Neural crest cell (in vitro differentiated cells): ENCODE measurements at regions not wholly inside any gene's neighbourhood (a gene's known extent, or its start where the extent isn't known, plus 50 kb on each side); places are given as distances from the start of the nearest gene placed in this dataset.

Source experiments
- DNase-seq: peaks from one replicate; pipeline ENCODE4 v3.0.0; 2021; ENCODE audit warnings: low read depth, mixed read lengths, low spot score
- H3K27ac Mint-ChIP-seq: one replicate; pipeline ENCODE4 v1.8.0; 2021; ENCODE audit warnings: mild to moderate bottlenecking, mixed read lengths; ENCODE audit not compliant: unreplicated experiment
- H3K27me3 Mint-ChIP-seq: 2 replicates; pipeline ENCODE4 v1.8.0; 2021; ENCODE audit warnings: low read depth, mild to moderate bottlenecking, mixed read lengths
- H3K36me3 Mint-ChIP-seq: 2 replicates; pipeline ENCODE4 v1.8.0; 2021; ENCODE audit warnings: low read depth, mild to moderate bottlenecking, mixed read lengths
- H3K4me1 Mint-ChIP-seq: 2 replicates; pipeline ENCODE4 v1.8.0; 2021; ENCODE audit warnings: mixed read lengths
- H3K4me3 Mint-ChIP-seq: one replicate; pipeline ENCODE4 v1.8.0; 2021; ENCODE audit warnings: mild to moderate bottlenecking, mixed read lengths
- H3K9me3 Mint-ChIP-seq: 2 replicates; pipeline ENCODE4 v1.8.0; 2021; ENCODE audit warnings: mixed read lengths
- TF ChIP-seq, protein P1 (sequence below): fragments of 200-600 bp; sonication (generic); conservative IDR thresholded peaks from 2 replicates; pipeline ENCODE4 v1.5.0; 2021; ENCODE audit warnings: antibody characterized with exemption, mild to moderate bottlenecking

DNA sequence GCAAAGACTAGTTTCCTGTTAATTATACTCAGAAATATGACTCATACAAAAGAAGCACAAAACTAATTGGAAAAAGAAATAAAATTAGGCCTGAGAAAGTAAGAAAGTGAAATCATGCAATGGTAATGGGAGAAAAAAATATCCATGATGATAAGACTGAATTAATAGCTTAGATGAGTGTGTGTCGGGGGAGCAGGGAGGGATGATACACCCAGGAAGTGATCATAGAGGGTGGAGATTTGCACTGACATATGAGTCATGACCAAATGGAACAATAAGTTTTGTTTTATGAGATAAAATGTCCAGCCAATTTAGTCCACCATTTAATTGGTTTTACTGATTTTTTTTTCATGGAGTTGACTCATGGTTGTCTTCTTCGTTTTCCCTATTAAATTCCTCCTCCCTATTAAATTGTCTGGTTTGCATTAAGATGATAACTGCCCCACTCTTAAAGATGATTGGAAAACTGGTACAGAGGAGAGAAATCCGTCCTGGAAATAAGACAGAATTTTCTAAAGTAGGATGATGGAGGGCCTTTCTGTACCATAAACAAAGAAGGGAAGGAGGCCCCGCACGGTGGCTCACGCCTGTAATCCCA lies 111.7 kb upstream of the KCNJ6 start:
- H3K4me1 Mint-ChIP-seq, result no peaks in the 10 kb centered on the region
- TF ChIP-seq, protein P1, sequence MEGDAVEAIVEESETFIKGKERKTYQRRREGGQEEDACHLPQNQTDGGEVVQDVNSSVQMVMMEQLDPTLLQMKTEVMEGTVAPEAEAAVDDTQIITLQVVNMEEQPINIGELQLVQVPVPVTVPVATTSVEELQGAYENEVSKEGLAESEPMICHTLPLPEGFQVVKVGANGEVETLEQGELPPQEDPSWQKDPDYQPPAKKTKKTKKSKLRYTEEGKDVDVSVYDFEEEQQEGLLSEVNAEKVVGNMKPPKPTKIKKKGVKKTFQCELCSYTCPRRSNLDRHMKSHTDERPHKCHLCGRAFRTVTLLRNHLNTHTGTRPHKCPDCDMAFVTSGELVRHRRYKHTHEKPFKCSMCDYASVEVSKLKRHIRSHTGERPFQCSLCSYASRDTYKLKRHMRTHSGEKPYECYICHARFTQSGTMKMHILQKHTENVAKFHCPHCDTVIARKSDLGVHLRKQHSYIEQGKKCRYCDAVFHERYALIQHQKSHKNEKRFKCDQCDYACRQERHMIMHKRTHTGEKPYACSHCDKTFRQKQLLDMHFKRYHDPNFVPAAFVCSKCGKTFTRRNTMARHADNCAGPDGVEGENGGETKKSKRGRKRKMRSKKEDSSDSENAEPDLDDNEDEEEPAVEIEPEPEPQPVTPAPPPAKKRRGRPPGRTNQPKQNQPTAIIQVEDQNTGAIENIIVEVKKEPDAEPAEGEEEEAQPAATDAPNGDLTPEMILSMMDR, result no peak
- no peak overlapping the region for H3K4me3 Mint-ChIP-seq
- peaks cover 4% of the 10 kb centered on the region for H3K9me3 Mint-ChIP-seq
- no peak for DNase-seq
- H3K27ac Mint-ChIP-seq, result no peak overlapping the region
- H3K27me3 Mint-ChIP-seq, result peaks cover 14% of the 10 kb centered on the region
- no peaks in the 10 kb centered on the region for H3K36me3 Mint-ChIP-seq

DNA sequence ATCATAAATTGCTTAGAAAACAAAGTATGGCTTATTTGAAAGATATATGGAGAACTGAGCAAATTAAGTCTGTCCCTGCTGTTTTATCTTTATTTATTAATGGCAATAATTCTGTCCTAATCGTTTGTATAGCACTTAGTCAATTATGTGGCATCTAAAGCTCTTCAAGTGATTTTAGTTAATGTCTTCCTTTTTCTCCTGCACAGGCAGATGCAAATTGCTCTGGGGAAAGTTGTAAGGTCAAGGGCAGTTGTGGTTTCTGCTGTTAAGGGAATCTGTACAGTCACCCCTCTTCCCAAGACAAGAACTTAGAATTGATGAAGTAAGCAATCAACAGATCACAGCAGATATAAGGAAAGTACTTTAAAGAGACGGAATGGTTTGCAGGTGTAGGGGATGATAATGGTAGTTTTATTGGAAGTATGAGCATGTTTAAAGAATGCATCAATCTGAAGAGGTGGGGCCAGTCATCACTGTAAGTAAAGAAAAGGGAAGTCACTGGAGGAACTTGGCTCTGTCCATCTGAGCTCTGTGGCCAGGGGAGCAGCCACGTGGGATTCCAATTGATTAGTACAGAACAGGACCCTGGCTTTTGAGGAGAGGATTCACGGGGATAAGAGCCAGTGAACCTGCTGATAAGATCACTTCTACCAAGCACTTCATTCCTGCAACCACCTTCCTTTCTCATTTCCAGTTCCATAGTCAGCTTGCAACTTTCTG lies 116.0 kb upstream of the KCNJ6 start:
- Mint-ChIP-seq H3K4me1 (no peaks in the 10 kb centered on the region), H3K27ac (no peak overlapping the region), H3K36me3 (no peaks in the 10 kb centered on the region), H3K4me3 (no peak overlapping the region), H3K9me3 (no peaks in the 10 kb centered on the region), H3K27me3 (peaks cover 10% of the 10 kb centered on the region)
- DNase-seq, result no peak
- TF ChIP-seq, protein P1, result no peak

DNA sequence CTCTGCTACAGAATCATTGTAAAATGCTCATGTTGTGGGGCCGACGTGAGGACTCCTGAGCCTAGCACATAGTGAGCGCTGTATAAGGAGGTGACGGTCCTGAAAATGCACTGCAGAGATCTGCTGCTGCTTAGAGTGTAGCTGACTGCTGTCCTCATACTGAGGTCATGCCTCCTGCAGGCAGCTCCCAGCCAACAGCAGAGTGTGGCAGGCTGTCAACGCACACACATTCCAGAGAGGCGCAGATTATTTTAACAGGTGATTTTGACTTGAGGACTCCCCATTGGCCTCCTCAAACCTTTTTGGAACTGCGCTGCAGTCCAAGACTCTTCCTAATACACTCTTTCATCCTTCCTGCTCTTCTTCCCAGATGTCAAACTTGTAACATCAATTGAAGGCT lies 119.8 kb upstream of the KCNJ6 start:
- H3K36me3 Mint-ChIP-seq, result no peaks in the 10 kb centered on the region
- H3K27me3 Mint-ChIP-seq, result peaks cover 8% of the 10 kb centered on the region
- H3K27ac Mint-ChIP-seq, result no peak overlapping the region
- DNase-seq, result no peak
- no peaks in the 10 kb centered on the region for H3K4me1 Mint-ChIP-seq
- TF ChIP-seq, protein P1, result no peak
- no peaks in the 10 kb centered on the region for H3K9me3 Mint-ChIP-seq
- no peak overlapping the region for H3K4me3 Mint-ChIP-seq

DNA sequence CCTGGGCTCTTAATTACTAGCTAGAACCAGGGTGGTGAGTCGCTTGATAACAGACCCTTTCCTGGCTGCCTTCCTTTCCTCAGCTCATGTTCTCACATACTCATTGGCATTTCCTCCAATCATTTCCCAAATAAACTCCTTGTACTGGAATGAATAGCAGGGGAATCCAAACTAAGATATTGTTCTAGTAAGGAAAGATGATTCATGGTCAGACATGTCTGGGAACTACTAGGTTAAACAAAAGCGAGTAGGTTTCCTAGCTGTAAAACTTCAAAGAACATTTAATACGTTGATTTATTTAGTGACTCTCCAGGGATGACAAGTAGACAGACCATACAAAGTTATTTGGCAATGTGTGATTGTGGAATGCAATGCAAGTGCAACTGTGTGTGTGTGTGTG lies 121.2 kb upstream of the KCNJ6 start:
- DNase-seq, result no peak
- Mint-ChIP-seq H3K36me3 (no peaks in the 10 kb centered on the region), H3K27ac (no peak overlapping the region), H3K4me1 (no peaks in the 10 kb centered on the region), H3K27me3 (peaks cover 4% of the 10 kb centered on the region), H3K4me3 (no peak overlapping the region), H3K9me3 (no peaks in the 10 kb centered on the region)
- TF ChIP-seq, protein P1, result no peak

DNA sequence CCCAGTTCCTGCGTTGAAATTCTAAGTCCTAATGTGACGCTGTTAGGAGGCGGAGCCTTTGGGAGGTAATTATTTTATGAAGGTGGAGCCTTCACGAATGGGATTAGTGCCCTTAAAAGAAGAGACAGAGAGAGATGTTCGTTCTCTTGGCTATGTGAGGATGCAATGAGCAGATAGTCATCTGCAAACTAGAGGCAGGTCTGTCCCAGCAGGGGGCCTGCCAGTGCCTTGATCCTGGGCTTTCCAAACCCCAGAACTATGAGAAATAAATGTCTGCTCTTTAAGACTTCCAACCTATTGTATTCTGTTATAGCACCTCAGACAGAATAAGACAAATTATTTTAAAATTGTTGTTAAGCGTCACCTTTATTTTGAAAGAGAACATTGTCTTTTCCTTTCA lies 123.1 kb upstream of the KCNJ6 start:
- H3K36me3 Mint-ChIP-seq, result no peaks in the 10 kb centered on the region
- TF ChIP-seq, protein P1, result no peak
- peaks cover 5% of the 10 kb centered on the region for H3K4me1 Mint-ChIP-seq
- no peak for DNase-seq
- no peak overlapping the region for H3K4me3 Mint-ChIP-seq
- H3K27ac Mint-ChIP-seq, result no peak overlapping the region
- peaks cover 3% of the 10 kb centered on the region for H3K27me3 Mint-ChIP-seq
- no peaks in the 10 kb centered on the region for H3K9me3 Mint-ChIP-seq
